ENCODE measurements at regions not wholly inside any gene's neighbourhood (a gene's known extent, or its start where the extent isn't known, plus 50 kb on each side); places are given as distances from the start of the nearest gene placed in this dataset.
"Not testable (repeated sequence)": the region's sequence is repeated elsewhere in the genome, so short reads cannot be mapped to it uniquely, and the experiment has no call there.

- no peak overlapping the region for H3K4me3 ChIP-seq (ENCODE audit: low read length)
- H3K9me3 ChIP-seq (ENCODE audit: control insufficient read depth in 1 of 2, insufficient read depth in 1 of 2, low read length in 2 of 2), result peaks cover 0 to 6% of the 10 kb centered on the region in 2 experiments
- H3K4me1 ChIP-seq (ENCODE audit: insufficient read depth, low read length), result no peaks in the 10 kb centered on the region
- no peaks in the 10 kb centered on the region for H3K36me3 ChIP-seq (ENCODE audit: insufficient read depth, low read length)
- Mint-ChIP-seq H3K27ac (no peak overlapping the region), H3K36me3 (ENCODE audit: low read depth) (no peaks in the 10 kb centered on the region), H3K4me1 (ENCODE audit: low read depth) (no peaks in the 10 kb centered on the region), H3K27me3 (no peaks in the 10 kb centered on the region), H3K4me3 (no peak overlapping the region), H3K9me3 (peaks cover 26% of the 10 kb centered on the region)
- ATAC-seq (ENCODE audit: poor library complexity) (no peak), DNase-seq (no peak)
- TF ChIP-seq CTCF (IDR thresholded peaks at IDR 0.05), result no peak
- ChIA-PET CTCF (no interaction called here), POLR2A (no interaction called here)
- no peaks in the 10 kb centered on the region for H3K27me3 ChIP-seq (ENCODE audit: control insufficient read depth in 1 of 2, insufficient read depth in 2 of 2, low read length in 2 of 2)
- intact Hi-C loops (cut with DNase I, micrococcal nuclease), result no loop called here
- H3K27ac ChIP-seq (ENCODE audit: low read depth in 1 of 2, low read length in 2 of 2), result no peak overlapping the region
These were observed 816.0 kb upstream of the CDH9 start for GRCh38 chr5:27854243-27854852.

- Histone ChIP-seq H3K36me3 (ENCODE audit: insufficient read depth, low read length) (no peaks in the 10 kb centered on the region), H3K9me3 (ENCODE audit: control insufficient read depth in 1 of 2, insufficient read depth in 1 of 2, low read length in 2 of 2) (peaks cover 0 to 3% of the 10 kb centered on the region in 2 experiments), H3K4me3 (ENCODE audit: low read length) (no peak overlapping the region), H3K27me3 (ENCODE audit: control insufficient read depth in 1 of 2, insufficient read depth in 2 of 2, low read length in 2 of 2) (no peaks in the 10 kb centered on the region), H3K27ac (ENCODE audit: low read depth in 1 of 2, low read length in 2 of 2) (no peak overlapping the region), H3K4me1 (ENCODE audit: insufficient read depth, low read length) (no peaks in the 10 kb centered on the region)
- DNase-seq (no peak), ATAC-seq (ENCODE audit: poor library complexity) (no peak)
- Mint-ChIP-seq H3K9me3 (peaks cover 13% of the 10 kb centered on the region), H3K4me1 (ENCODE audit: low read depth) (no peaks in the 10 kb centered on the region), H3K27ac (no peak overlapping the region), H3K27me3 (no peaks in the 10 kb centered on the region), H3K4me3 (no peak overlapping the region), H3K36me3 (ENCODE audit: low read depth) (no peaks in the 10 kb centered on the region)
- TF ChIP-seq CTCF (IDR thresholded peaks at IDR 0.05), result no peak
- intact Hi-C loops (cut with DNase I, micrococcal nuclease), result no loop called here
- ChIA-PET POLR2A (no interaction called here), CTCF (no interaction called here)
These were observed 806.9 kb upstream of the CDH9 start for GRCh38 chr5:27845248-27845647.

- H3K27me3 Mint-ChIP-seq; H3K36me3 Mint-ChIP-seq (ENCODE audit: low read depth): not testable (repeated sequence)
These were observed 798.3 kb upstream of the CDH9 start for GRCh38 chr5:27836704-27837103.

GRCh38 chr5:27832886-27833285, 794.5 kb upstream of the CDH9 start:
- H3K27me3 Mint-ChIP-seq, result no peaks in the 10 kb centered on the region
- CTCF ChIA-PET, result no interaction called here
- TF ChIP-seq CTCF (IDR thresholded peaks at IDR 0.05), result no peak
- no peaks in the 10 kb centered on the region for H3K4me1 Mint-ChIP-seq (ENCODE audit: low read depth)
- H3K27ac Mint-ChIP-seq, result no peak overlapping the region
- no peak for ATAC-seq (ENCODE audit: poor library complexity)
- H3K4me3 Mint-ChIP-seq, result no peak overlapping the region
- intact Hi-C loops (cut with DNase I, micrococcal nuclease), result no loop called here
- no peak for DNase-seq
- no peaks in the 10 kb centered on the region for H3K4me1 ChIP-seq (ENCODE audit: insufficient read depth, low read length)
- no peak overlapping the region for H3K4me3 ChIP-seq (ENCODE audit: low read length)
- H3K9me3 Mint-ChIP-seq, result peaks cover 6% of the 10 kb centered on the region
- H3K36me3 Mint-ChIP-seq (ENCODE audit: low read depth), result no peaks in the 10 kb centered on the region
- no peak overlapping the region for H3K27ac ChIP-seq (ENCODE audit: low read depth in 1 of 2, low read length in 2 of 2)
- H3K9me3 ChIP-seq (ENCODE audit: control insufficient read depth in 1 of 2, insufficient read depth in 1 of 2, low read length in 2 of 2), result peaks cover 8 to 16% of the 10 kb centered on the region in 2 experiments
- no peaks in the 10 kb centered on the region for H3K27me3 ChIP-seq (ENCODE audit: control insufficient read depth in 1 of 2, insufficient read depth in 2 of 2, low read length in 2 of 2)
- POLR2A ChIA-PET, result no interaction called here
- no peaks in the 10 kb centered on the region for H3K36me3 ChIP-seq (ENCODE audit: insufficient read depth, low read length)

More at GRCh38 chr5:27836704-27837103, 798.3 kb upstream of the CDH9 start:
- POLR2A ChIA-PET; CTCF ChIA-PET; H3K27ac ChIP-seq (ENCODE audit: low read depth in 1 of 2, low read length in 2 of 2); H3K4me1 Mint-ChIP-seq (ENCODE audit: low read depth); intact Hi-C loops (cut with DNase I, micrococcal nuclease); H3K36me3 ChIP-seq (ENCODE audit: insufficient read depth, low read length); H3K27me3 ChIP-seq (ENCODE audit: control insufficient read depth in 1 of 2, insufficient read depth in 2 of 2, low read length in 2 of 2); H3K4me3 ChIP-seq (ENCODE audit: low read length); DNase-seq; H3K27ac Mint-ChIP-seq; H3K4me1 ChIP-seq (ENCODE audit: insufficient read depth, low read length); ATAC-seq (ENCODE audit: poor library complexity); H3K4me3 Mint-ChIP-seq: not testable (repeated sequence)
- H3K9me3 ChIP-seq (ENCODE audit: control insufficient read depth in 1 of 2, insufficient read depth in 1 of 2, low read length in 2 of 2), result peaks cover 8 to 13% of the 10 kb centered on the region in 2 experiments
- peaks cover 13% of the 10 kb centered on the region for H3K9me3 Mint-ChIP-seq

All from CD4-positive, alpha-beta T cell (primary cell).